HG02759 (cell line): ENCODE measurements at regions not wholly inside any gene's neighbourhood (a gene's known extent, or its start where the extent isn't known, plus 50 kb on each side); places are given as distances from the start of the nearest gene placed in this dataset.

ENCODE experiments used
- ATAC-seq: cut with Tn5 transposase; IDR thresholded peaks from one replicate; pipeline ENCODE4 v1.9.1; 2021; ENCODE audit warnings: mild to moderate bottlenecking, moderate library complexity; ENCODE audit not compliant: unreplicated experiment

DNA sequence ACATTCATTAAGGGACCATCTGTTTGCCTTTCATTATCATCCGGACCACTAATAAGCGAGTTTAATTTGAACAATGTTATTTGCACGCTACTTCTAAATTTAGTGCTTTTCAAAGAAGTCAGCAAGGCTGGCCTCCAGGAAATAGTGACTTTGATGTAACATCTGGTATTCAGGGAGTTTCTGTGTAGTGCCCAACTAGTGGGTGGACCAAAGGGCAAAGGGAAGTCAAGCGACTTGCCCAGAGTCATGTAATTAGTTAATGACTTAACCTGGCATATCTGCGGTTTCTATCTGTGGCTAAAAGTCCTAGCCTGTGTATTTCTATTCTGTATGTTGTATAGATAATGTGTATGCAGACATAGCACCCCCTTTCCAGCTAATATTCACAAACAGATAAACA, 56.3 kb upstream of the LCORL start:
- no peak for ATAC-seq

DNA sequence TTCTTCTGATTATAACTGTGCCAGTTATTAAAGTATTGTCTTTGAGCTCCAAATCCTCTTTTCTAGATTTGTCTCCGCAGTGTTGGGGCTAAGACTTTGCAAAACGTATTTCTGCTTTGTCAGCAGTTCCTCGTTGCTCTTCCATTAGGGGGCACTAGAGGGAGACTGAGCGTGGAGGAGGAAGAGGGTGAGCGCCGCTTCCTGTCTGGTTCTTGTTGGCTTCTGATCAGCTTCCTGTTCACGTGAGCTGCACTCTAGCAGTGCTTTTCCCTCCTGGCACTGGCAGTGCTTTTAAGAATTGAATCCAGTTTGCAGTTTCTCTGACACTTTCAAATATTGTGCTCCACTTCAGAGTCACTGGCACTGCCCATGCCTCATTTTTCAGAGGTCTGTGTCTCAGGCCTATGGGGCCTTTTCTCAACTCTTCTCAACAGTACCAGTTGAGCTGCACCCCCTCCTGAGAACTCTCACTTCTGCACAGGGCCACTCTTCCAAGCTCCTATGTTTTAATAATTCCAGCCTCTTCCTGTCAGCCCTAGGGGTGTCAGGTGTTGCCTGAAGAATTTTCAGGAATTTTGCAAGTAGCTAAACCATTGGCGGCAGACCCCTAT, 54.4 kb upstream of the LCORL start:
- ATAC-seq, result peak; percentile 74

DNA sequence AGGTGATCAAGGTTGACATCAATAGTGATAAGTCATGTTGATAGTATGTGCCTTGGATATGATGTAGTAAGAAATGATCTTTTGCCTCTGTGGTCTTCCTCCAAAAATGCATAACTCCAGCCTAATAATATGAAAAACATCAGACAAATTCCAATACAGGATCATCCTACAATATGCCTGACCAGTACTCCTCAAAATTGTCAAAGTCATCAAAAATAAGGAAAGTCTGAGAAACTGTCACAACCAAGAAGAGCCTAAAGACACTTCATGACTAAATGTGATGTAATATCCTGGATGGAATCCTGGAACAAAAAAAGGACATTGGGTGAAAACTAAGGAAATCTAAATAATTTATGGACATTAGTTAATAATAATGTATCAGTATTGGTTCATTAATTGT, 50.3 kb upstream of the LCORL start:
- ATAC-seq, result no peak
